GM19328 (cell line): ENCODE measurements at regions not wholly inside any gene's neighbourhood (a gene's known extent, or its start where the extent isn't known, plus 50 kb on each side); places are given as distances from the start of the nearest gene placed in this dataset.
"Not testable (repeated sequence)": the region's sequence is repeated elsewhere in the genome, so short reads cannot be mapped to it uniquely, and the experiment has no call there.

ENCODE experiments used
- ATAC-seq: cut with Tn5 transposase; IDR thresholded peaks from one replicate; pipeline ENCODE4 v1.9.1; 2021; ENCODE audit warnings: mild to moderate bottlenecking, moderate library complexity; ENCODE audit not compliant: unreplicated experiment

- not testable (repeated sequence) for ATAC-seq
Measured at GRCh38 chr9:91019871-91020270, 218.3 kb downstream of the SYK start.

- ATAC-seq: not testable (repeated sequence)
Measured at GRCh38 chr9:91021656-91022055, 220.0 kb downstream of the SYK start.

GRCh38 chr9:91023741-91024140, 222.1 kb downstream of the SYK start:
- ATAC-seq: no peak

GRCh38 chr9:91024841-91025240, 223.2 kb downstream of the SYK start:
- ATAC-seq: no peak

GRCh38 chr9:91025856-91026255, 224.2 kb downstream of the SYK start:
- ATAC-seq: no peak

GRCh38 chr9:91026266-91026665, 224.6 kb downstream of the SYK start:
- ATAC-seq: no peak

- ATAC-seq: no peak
Measured at GRCh38 chr9:91027005-91027404, 225.4 kb downstream of the SYK start.

- no peak for ATAC-seq
Measured at GRCh38 chr9:91028166-91028827, 226.7 kb downstream of the SYK start.

- no peak for ATAC-seq
Measured at GRCh38 chr9:91029650-91030361, 228.2 kb downstream of the SYK start.

GRCh38 chr9:91032121-91032531, 230.5 kb downstream of the SYK start:
- ATAC-seq: no peak

GRCh38 chr9:91033270-91033669, 231.7 kb downstream of the SYK start:
- no peak for ATAC-seq

GRCh38 chr9:91033797-91034196, 232.2 kb downstream of the SYK start:
- ATAC-seq: no peak

- ATAC-seq: no peak
Measured at GRCh38 chr9:91034521-91034920, 232.9 kb downstream of the SYK start.

GRCh38 chr9:91034976-91035824, 233.6 kb downstream of the SYK start:
- no peak for ATAC-seq

- ATAC-seq: no peak
Measured at GRCh38 chr9:91035825-91036208, 234.2 kb downstream of the SYK start.

GRCh38 chr9:91036356-91036755, 234.7 kb downstream of the SYK start:
- no peak for ATAC-seq

GRCh38 chr9:91036826-91037510, 235.3 kb downstream of the SYK start:
- no peak for ATAC-seq

GRCh38 chr9:91037511-91038482, 236.2 kb downstream of the SYK start:
- no peak for ATAC-seq

- no peak for ATAC-seq
Measured at GRCh38 chr9:91038483-91039124, 237.0 kb downstream of the SYK start.
